ENCODE measurements at regions not wholly inside any gene's neighbourhood (a gene's known extent, or its start where the extent isn't known, plus 50 kb on each side); places are given as distances from the start of the nearest gene placed in this dataset.

GRCh38 chr12:83779526-83779925 lies 1092.8 kb downstream of the TMTC2 start:
- no peaks in the 10 kb centered on the region for H3K27me3 ChIP-seq
- no peak overlapping the region for H3K4me3 ChIP-seq
- no peak for TF ChIP-seq Cebpa-rat (IDR thresholded peaks at IDR 0.05)
- H3K9ac ChIP-seq, result no peak overlapping the region
- H3K4me1 ChIP-seq, result no peaks in the 10 kb centered on the region; a peak in 1 of 20 replicates
- no peak overlapping the region for H3K27ac ChIP-seq
- H3K36me3 ChIP-seq, result no peaks in the 10 kb centered on the region
- H3K9me3 ChIP-seq (replicated peaks in 1 of 11), result no peaks in the 10 kb centered on the region
- no peaks in the 10 kb centered on the region for H4K20me1 ChIP-seq
- no peak overlapping the region for H3K4me2 ChIP-seq

DNA sequence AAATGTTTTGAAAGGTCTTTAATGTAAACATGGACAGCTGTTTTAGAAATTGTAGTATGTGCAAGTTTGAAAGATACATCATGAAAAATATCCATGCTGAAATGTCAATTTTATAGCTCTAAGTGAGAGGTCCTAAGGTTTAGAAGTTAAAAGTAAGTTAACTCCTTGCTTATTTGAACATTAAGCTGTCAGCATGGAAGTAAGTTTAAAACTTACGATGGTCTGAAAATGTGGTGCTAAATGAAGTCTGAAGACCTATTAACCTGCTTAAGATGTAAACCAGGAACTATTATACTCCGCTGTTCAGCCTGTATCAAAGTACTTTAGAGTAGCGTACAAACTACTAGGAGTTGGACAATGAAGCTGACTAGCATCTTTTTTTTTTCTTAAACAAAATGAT lies 1082.4 kb downstream of the TMTC2 start:
- Histone ChIP-seq H3K27me3 (no peaks in the 10 kb centered on the region), H3K4me2 (no peak overlapping the region), H4K20me1 (no peaks in the 10 kb centered on the region), H3K9ac (no peak overlapping the region), H3K4me1 (no peaks in the 10 kb centered on the region), H3K9me3 (replicated peaks in 1 of 11) (peaks cover 0 to 13% (median 5%) of the 10 kb centered on the region in 11 experiments; a peak in 9 of 22 replicates), H3K4me3 (no peak overlapping the region), H3K27ac (no peak overlapping the region), H3K36me3 (no peaks in the 10 kb centered on the region)
- no peak for TF ChIP-seq Cebpa-rat (IDR thresholded peaks at IDR 0.05)

- no peaks in the 10 kb centered on the region for H3K4me1 ChIP-seq
- H3K4me3 ChIP-seq, result no peak overlapping the region
- TF ChIP-seq Cebpa-rat (IDR thresholded peaks at IDR 0.05), result no peak
- peaks cover 0 to 4% (median 0%) of the 10 kb centered on the region in 11 experiments; a peak in 2 of 22 replicates for H3K9me3 ChIP-seq (replicated peaks in 1 of 11)
- no peak overlapping the region for H3K27ac ChIP-seq
- H3K36me3 ChIP-seq, result no peaks in the 10 kb centered on the region
- H4K20me1 ChIP-seq, result no peaks in the 10 kb centered on the region
- no peak overlapping the region for H3K9ac ChIP-seq
- no peak overlapping the region for H3K4me2 ChIP-seq
- H3K27me3 ChIP-seq, result no peaks in the 10 kb centered on the region
Measured at GRCh38 chr12:83767723-83768122, 1081.0 kb downstream of the TMTC2 start.

DNA sequence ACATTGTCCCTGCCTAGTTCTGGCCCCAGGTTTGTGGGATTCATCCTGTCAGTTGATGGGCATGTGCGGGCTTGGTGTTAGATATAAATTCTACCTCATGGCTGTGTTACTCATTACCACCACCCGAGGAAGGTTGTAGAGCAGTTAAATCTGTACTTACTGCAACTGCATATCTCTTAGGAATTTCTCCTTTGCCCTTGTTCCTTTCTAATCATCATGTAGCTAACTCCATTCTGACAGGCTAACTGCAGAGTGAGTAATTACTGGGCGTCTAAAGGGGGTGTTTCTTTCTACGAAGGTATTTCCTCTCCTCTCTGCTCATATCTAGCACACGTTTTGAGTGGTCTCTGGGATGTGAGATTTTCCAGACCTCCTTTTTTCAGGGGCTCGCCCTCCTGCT lies 1076.7 kb downstream of the TMTC2 start:
- H4K20me1 ChIP-seq, result no peaks in the 10 kb centered on the region
- no peak overlapping the region for H3K4me2 ChIP-seq
- no peaks in the 10 kb centered on the region for H3K27me3 ChIP-seq
- no peak overlapping the region for H3K27ac ChIP-seq
- H3K4me3 ChIP-seq, result no peak overlapping the region
- no peak overlapping the region for H3K9ac ChIP-seq
- no peaks in the 10 kb centered on the region for H3K9me3 ChIP-seq (replicated peaks in 1 of 11)
- TF ChIP-seq Cebpa-rat (IDR thresholded peaks at IDR 0.05), result no peak
- H3K36me3 ChIP-seq, result no peaks in the 10 kb centered on the region
- H3K4me1 ChIP-seq, result no peaks in the 10 kb centered on the region

- H3K27ac ChIP-seq, result no peak overlapping the region
- no peaks in the 10 kb centered on the region for H3K27me3 ChIP-seq
- H3K9me3 ChIP-seq (replicated peaks in 1 of 11), result no peaks in the 10 kb centered on the region
- H3K4me2 ChIP-seq, result no peak overlapping the region
- no peaks in the 10 kb centered on the region for H3K36me3 ChIP-seq
- H4K20me1 ChIP-seq, result no peaks in the 10 kb centered on the region
- H3K4me3 ChIP-seq, result no peak overlapping the region
- no peak for TF ChIP-seq Cebpa-rat (IDR thresholded peaks at IDR 0.05)
- H3K4me1 ChIP-seq, result no peaks in the 10 kb centered on the region
- no peak overlapping the region for H3K9ac ChIP-seq
Measured at GRCh38 chr12:83759906-83760305, 1073.2 kb downstream of the TMTC2 start.

DNA sequence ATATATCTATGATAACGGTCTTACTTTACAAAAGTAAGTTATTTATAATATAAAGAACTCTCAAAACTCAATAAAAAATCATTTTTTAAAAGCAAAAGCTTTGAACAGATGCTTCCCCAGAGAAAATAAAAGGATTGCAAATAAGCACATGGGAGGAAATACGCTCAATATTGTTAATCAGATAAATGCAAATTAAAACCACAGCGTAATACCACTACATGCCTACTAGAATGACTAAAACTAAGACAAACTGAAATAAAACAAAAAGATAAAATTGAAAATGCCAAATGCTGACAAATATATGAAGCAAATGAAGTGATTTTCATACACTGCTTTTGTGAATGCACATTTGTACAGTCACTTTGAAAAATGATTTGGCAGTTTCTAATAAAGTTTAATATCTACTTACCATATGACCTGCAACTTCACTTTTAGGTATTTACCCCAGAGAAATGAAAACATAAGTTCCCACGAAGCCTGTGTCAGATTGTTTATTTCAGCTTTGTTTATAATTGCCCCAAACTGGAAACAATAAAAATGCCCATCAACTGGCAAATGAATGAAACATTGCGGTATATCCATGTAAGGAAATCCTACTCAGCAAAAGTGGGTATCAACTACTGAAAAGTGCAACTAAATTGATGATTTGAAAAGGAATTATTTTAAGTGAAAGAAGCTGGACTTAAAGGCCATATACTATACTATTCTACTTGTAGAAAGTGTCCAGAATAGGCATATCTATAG lies 1072.4 kb downstream of the TMTC2 start:
- Histone ChIP-seq H3K36me3 (no peaks in the 10 kb centered on the region), H3K4me3 (no peak overlapping the region), H3K27me3 (no peaks in the 10 kb centered on the region), H3K4me1 (no peaks in the 10 kb centered on the region), H3K4me2 (no peak overlapping the region), H4K20me1 (no peaks in the 10 kb centered on the region), H3K9ac (no peak overlapping the region), H3K27ac (no peak overlapping the region), H3K9me3 (replicated peaks in 1 of 11) (no peaks in the 10 kb centered on the region)
- no peak for TF ChIP-seq Cebpa-rat (IDR thresholded peaks at IDR 0.05)

- no peak overlapping the region for H3K27ac ChIP-seq
- H3K4me1 ChIP-seq, result no peaks in the 10 kb centered on the region
- no peak overlapping the region for H3K9ac ChIP-seq
- TF ChIP-seq Cebpa-rat (IDR thresholded peaks at IDR 0.05), result no peak
- no peak overlapping the region for H3K4me3 ChIP-seq
- H3K9me3 ChIP-seq (replicated peaks in 1 of 11), result no peaks in the 10 kb centered on the region
- H4K20me1 ChIP-seq, result no peaks in the 10 kb centered on the region
- H3K4me2 ChIP-seq, result no peak overlapping the region
- H3K27me3 ChIP-seq, result no peaks in the 10 kb centered on the region
- no peaks in the 10 kb centered on the region for H3K36me3 ChIP-seq
Measured at GRCh38 chr12:83753904-83754303, 1067.2 kb downstream of the TMTC2 start.

GRCh38 chr12:83753205-83753604 lies 1066.5 kb downstream of the TMTC2 start:
- H3K27ac ChIP-seq, result no peak overlapping the region
- no peaks in the 10 kb centered on the region for H3K4me1 ChIP-seq
- H3K9ac ChIP-seq, result no peak overlapping the region
- H3K9me3 ChIP-seq (replicated peaks in 1 of 11), result no peaks in the 10 kb centered on the region
- H3K4me2 ChIP-seq, result no peak overlapping the region
- no peaks in the 10 kb centered on the region for H4K20me1 ChIP-seq
- no peak for TF ChIP-seq Cebpa-rat (IDR thresholded peaks at IDR 0.05)
- H3K4me3 ChIP-seq, result no peak overlapping the region
- no peaks in the 10 kb centered on the region for H3K27me3 ChIP-seq
- no peaks in the 10 kb centered on the region for H3K36me3 ChIP-seq

DNA sequence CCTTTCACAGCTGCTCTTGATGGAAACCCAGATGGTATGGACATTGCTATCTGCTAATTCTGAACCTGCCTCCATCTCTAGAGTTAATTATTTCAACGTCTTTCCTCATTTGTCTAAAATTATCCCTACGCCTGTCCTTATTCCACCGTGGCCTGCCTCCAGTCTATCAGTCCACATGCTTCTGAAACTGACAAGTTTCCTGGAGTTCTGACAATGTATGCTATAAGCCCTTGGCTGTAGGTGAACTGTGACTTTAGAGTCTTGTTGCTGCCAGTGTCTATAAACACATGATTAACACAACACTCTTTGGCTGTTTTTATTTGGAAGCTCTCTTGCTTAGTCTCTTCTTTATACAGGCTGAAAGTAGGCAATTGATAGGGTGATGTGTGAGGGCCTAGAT lies 1052.9 kb downstream of the TMTC2 start:
- no peaks in the 10 kb centered on the region for H4K20me1 ChIP-seq
- no peaks in the 10 kb centered on the region for H3K36me3 ChIP-seq
- no peak overlapping the region for H3K9ac ChIP-seq
- no peak overlapping the region for H3K4me3 ChIP-seq
- H3K4me1 ChIP-seq, result no peaks in the 10 kb centered on the region
- H3K4me2 ChIP-seq, result no peak overlapping the region
- no peaks in the 10 kb centered on the region for H3K27me3 ChIP-seq
- TF ChIP-seq Cebpa-rat (IDR thresholded peaks at IDR 0.05), result no peak
- H3K27ac ChIP-seq, result no peak overlapping the region
- no peaks in the 10 kb centered on the region; a peak in 1 of 22 replicates for H3K9me3 ChIP-seq (replicated peaks in 1 of 11)

GRCh38 chr12:83710851-83711250 lies 1024.1 kb downstream of the TMTC2 start:
- Histone ChIP-seq H3K27me3 (no peaks in the 10 kb centered on the region), H3K27ac (no peak overlapping the region), H4K20me1 (no peaks in the 10 kb centered on the region), H3K4me2 (no peak overlapping the region), H3K36me3 (no peaks in the 10 kb centered on the region), H3K9me3 (replicated peaks in 1 of 11) (peaks cover 24 to 39% (median 32%) of the 10 kb centered on the region in 11 experiments), H3K4me1 (no peaks in the 10 kb centered on the region), H3K4me3 (peak overlapping the region in 1 of 10 experiments; percentile 14; a peak in 2 of 20 replicates), H3K9ac (no peak overlapping the region)
- no peak for TF ChIP-seq Cebpa-rat (IDR thresholded peaks at IDR 0.05)
